CD4-positive, CD25-positive, alpha-beta regulatory T cell (primary cell): ENCODE measurements at regions not wholly inside any gene's neighbourhood (a gene's known extent, or its start where the extent isn't known, plus 50 kb on each side); places are given as distances from the start of the nearest gene placed in this dataset.
A peak's percentile ranks its signal among the peaks of the same experiment; 100 is the strongest.

Experiments used
- ATAC-seq, 2 donors: fragments of 150-1000 bp; cut with Tn5 transposase; one replicate each; pipeline ENCODE4 v1.10.0; 2021; ENCODE audit warnings: low read depth in 2 of 2, moderate number of reproducible peaks in 2 of 2, moderate library complexity in 1 of 2
- DNase-seq, 3 donors: peaks; one replicate each; pipeline versions ENCODE4 v3.0.0 to v3.0.0-alpha.2; 2012 to 2022; ENCODE audit warnings: mixed read lengths in 1 of 3
- H3K27ac ChIP-seq: one replicate; pipeline ENCODE4 v1.7.0; 2013; ENCODE audit warnings: mild to moderate bottlenecking, low read length; ENCODE audit not compliant: insufficient read depth, poor library complexity, severe bottlenecking
- H3K27me3 ChIP-seq: one replicate; pipeline ENCODE4 v1.7.0; 2013; ENCODE audit warnings: low read length; ENCODE audit not compliant: control insufficient read depth, insufficient read depth
- H3K36me3 ChIP-seq: one replicate; pipeline ENCODE4 v1.7.0; 2013; ENCODE audit warnings: mild to moderate bottlenecking, low read length, moderate library complexity; ENCODE audit not compliant: control insufficient read depth, insufficient read depth
- H3K4me1 ChIP-seq: 2 replicates; pipeline ENCODE4 v1.7.0; 2013; ENCODE audit warnings: mild to moderate bottlenecking, low read length; ENCODE audit not compliant: insufficient read depth, control insufficient read depth, poor library complexity, severe bottlenecking
- H3K4me3 ChIP-seq: one replicate; pipeline ENCODE4 v1.7.0; 2013; ENCODE audit warnings: low read depth, mild to moderate bottlenecking, low read length, moderate library complexity
- H3K9me3 ChIP-seq, 2 experiments: 1 replicate in 1 of 2; 2 replicates in 1 of 2; pipeline ENCODE4 v1.7.0; 2013; ENCODE audit warnings: low read length in 2 of 2, mild to moderate bottlenecking in 1 of 2, moderate library complexity in 1 of 2; ENCODE audit not compliant: control insufficient read depth in 2 of 2
- H3K27ac Mint-ChIP-seq, 3 donors: one replicate each; pipeline ENCODE4 v1.8.0; 2020 to 2022; ENCODE audit warnings: mild to moderate bottlenecking in 3 of 3, mixed read lengths in 3 of 3, moderate library complexity in 2 of 3
- H3K27me3 Mint-ChIP-seq: one replicate; pipeline ENCODE4 v1.8.0; 2022; ENCODE audit warnings: mild to moderate bottlenecking, mixed read lengths
- H3K36me3 Mint-ChIP-seq: one replicate; pipeline ENCODE4 v1.8.0; 2020; ENCODE audit warnings: mixed read lengths
- H3K4me1 Mint-ChIP-seq, 4 donors: one replicate each; pipeline ENCODE4 v1.8.0; 2020 to 2022; ENCODE audit warnings: mixed read lengths in 4 of 4, mild to moderate bottlenecking in 1 of 4
- H3K4me3 Mint-ChIP-seq, 4 donors: one replicate each; pipeline ENCODE4 v1.8.0; 2020 to 2022; ENCODE audit warnings: mild to moderate bottlenecking in 4 of 4, mixed read lengths in 4 of 4, moderate library complexity in 3 of 4
- H3K9me3 Mint-ChIP-seq, 7 donors: one replicate each; pipeline ENCODE4 v1.8.0; 2020 to 2022; ENCODE audit warnings: mixed read lengths in 7 of 7, mild to moderate bottlenecking in 3 of 7, moderate library complexity in 2 of 7

- H3K27ac Mint-ChIP-seq: no peak overlapping the region
- Histone ChIP-seq H3K9me3 (peaks cover 0 to 2% of the 10 kb centered on the region in 2 experiments), H3K27ac (no peak overlapping the region), H3K36me3 (no peaks in the 10 kb centered on the region), H3K27me3 (no peaks in the 10 kb centered on the region), H3K4me3 (no peak overlapping the region), H3K4me1 (no peaks in the 10 kb centered on the region)
- no peaks in the 10 kb centered on the region for H3K36me3 Mint-ChIP-seq
- ATAC-seq: no peak
- peak in 1 of 3 donors; percentile 5 for DNase-seq
- no peaks in the 10 kb centered on the region for H3K4me1 Mint-ChIP-seq
- no peaks in the 10 kb centered on the region for H3K27me3 Mint-ChIP-seq
- peaks cover 0 to 10% (median 2%) of the 10 kb centered on the region in 7 donors for H3K9me3 Mint-ChIP-seq
- H3K4me3 Mint-ChIP-seq: no peak overlapping the region
Measured at GRCh38 chrX:17923546-17923945, 62.4 kb upstream of the RAI2 start.

- no peaks in the 10 kb centered on the region for H3K27me3 Mint-ChIP-seq
- no peak overlapping the region for H3K4me3 Mint-ChIP-seq
- Histone ChIP-seq H3K4me3 (no peak overlapping the region), H3K9me3 (peaks cover 0 to 2% of the 10 kb centered on the region in 2 experiments), H3K27me3 (no peaks in the 10 kb centered on the region), H3K36me3 (no peaks in the 10 kb centered on the region), H3K4me1 (no peaks in the 10 kb centered on the region), H3K27ac (no peak overlapping the region)
- H3K4me1 Mint-ChIP-seq: no peaks in the 10 kb centered on the region
- no peak for ATAC-seq
- DNase-seq: no peak
- no peak overlapping the region for H3K27ac Mint-ChIP-seq
- H3K36me3 Mint-ChIP-seq: no peaks in the 10 kb centered on the region
- peaks cover 0 to 10% (median 2%) of the 10 kb centered on the region in 7 donors for H3K9me3 Mint-ChIP-seq
Measured at GRCh38 chrX:17922303-17922702, 61.2 kb upstream of the RAI2 start.

GRCh38 chrX:17919896-17920446, 58.9 kb upstream of the RAI2 start:
- Histone ChIP-seq H3K27me3 (no peaks in the 10 kb centered on the region), H3K4me1 (no peaks in the 10 kb centered on the region), H3K27ac (no peak overlapping the region), H3K4me3 (no peak overlapping the region), H3K9me3 (no peaks in the 10 kb centered on the region), H3K36me3 (no peaks in the 10 kb centered on the region)
- Mint-ChIP-seq H3K36me3 (no peaks in the 10 kb centered on the region), H3K27ac (no peak overlapping the region), H3K4me3 (no peak overlapping the region), H3K27me3 (peaks cover 4% of the 10 kb centered on the region), H3K9me3 (peaks cover 0 to 3% (median 0%) of the 10 kb centered on the region in 7 donors), H3K4me1 (no peaks in the 10 kb centered on the region)
- no peak for DNase-seq
- ATAC-seq: no peak

- no peak overlapping the region for H3K4me3 Mint-ChIP-seq
- H3K27me3 Mint-ChIP-seq: peaks cover 4% of the 10 kb centered on the region
- Histone ChIP-seq H3K4me3 (no peak overlapping the region), H3K9me3 (no peaks in the 10 kb centered on the region), H3K27me3 (no peaks in the 10 kb centered on the region), H3K36me3 (no peaks in the 10 kb centered on the region), H3K27ac (no peak overlapping the region), H3K4me1 (no peaks in the 10 kb centered on the region)
- DNase-seq (no peak), ATAC-seq (no peak)
- H3K4me1 Mint-ChIP-seq: no peaks in the 10 kb centered on the region
- H3K27ac Mint-ChIP-seq: no peak overlapping the region
- H3K9me3 Mint-ChIP-seq: peaks cover 0 to 3% (median 0%) of the 10 kb centered on the region in 7 donors
- no peaks in the 10 kb centered on the region for H3K36me3 Mint-ChIP-seq
Measured at GRCh38 chrX:17917945-17918577, 57.0 kb upstream of the RAI2 start.

- no peak for DNase-seq
- Histone ChIP-seq H3K27me3 (no peaks in the 10 kb centered on the region), H3K27ac (no peak overlapping the region), H3K4me3 (no peak overlapping the region), H3K36me3 (no peaks in the 10 kb centered on the region), H3K9me3 (no peaks in the 10 kb centered on the region), H3K4me1 (no peaks in the 10 kb centered on the region)
- H3K4me1 Mint-ChIP-seq: peaks cover 0 to 3% (median 0%) of the 10 kb centered on the region in 4 donors
- H3K4me3 Mint-ChIP-seq: no peak overlapping the region
- peaks cover 0 to 9% (median 0%) of the 10 kb centered on the region in 7 donors for H3K9me3 Mint-ChIP-seq
- no peak overlapping the region for H3K27ac Mint-ChIP-seq
- ATAC-seq: no peak
- H3K36me3 Mint-ChIP-seq: no peaks in the 10 kb centered on the region
- peaks cover 4% of the 10 kb centered on the region for H3K27me3 Mint-ChIP-seq
Measured at GRCh38 chrX:17913801-17914200, 52.7 kb upstream of the RAI2 start.
